Type B pancreatic cell (in vitro differentiated cells): ENCODE measurements at regions not wholly inside any gene's neighbourhood (a gene's known extent, or its start where the extent isn't known, plus 50 kb on each side); places are given as distances from the start of the nearest gene placed in this dataset.

Source experiments
- DNase-seq: peaks from one replicate; pipeline ENCODE4 v3.0.0; 2021; ENCODE audit warnings: mixed read lengths; ENCODE audit not compliant: unreplicated experiment; ENCODE audit errors: extremely low spot score
- H3K27ac Mint-ChIP-seq: 2 replicates; pipeline ENCODE4 v1.8.0; 2021; ENCODE audit warnings: mild to moderate bottlenecking, mixed read lengths
- H3K27me3 Mint-ChIP-seq: 2 replicates; pipeline ENCODE4 v1.8.0; 2021; ENCODE audit warnings: mixed read lengths
- H3K36me3 Mint-ChIP-seq: 2 replicates; pipeline ENCODE4 v1.8.0; 2021; ENCODE audit warnings: mixed read lengths
- H3K4me1 Mint-ChIP-seq: one replicate; pipeline ENCODE4 v1.8.0; 2021; ENCODE audit warnings: mixed read lengths; ENCODE audit not compliant: unreplicated experiment
- H3K4me3 Mint-ChIP-seq: 2 replicates; pipeline ENCODE4 v1.8.0; 2021; ENCODE audit warnings: mild to moderate bottlenecking, mixed read lengths
- H3K9me3 Mint-ChIP-seq: 2 replicates; pipeline ENCODE4 v1.8.0; 2021; ENCODE audit warnings: mixed read lengths
- TF ChIP-seq, protein P1 (sequence below): fragments of 200-600 bp; sonication (generic); conservative IDR thresholded peaks from 2 replicates; pipeline ENCODE4 v1.5.0; 2021; ENCODE audit warnings: antibody characterized with exemption, mild to moderate bottlenecking

DNA sequence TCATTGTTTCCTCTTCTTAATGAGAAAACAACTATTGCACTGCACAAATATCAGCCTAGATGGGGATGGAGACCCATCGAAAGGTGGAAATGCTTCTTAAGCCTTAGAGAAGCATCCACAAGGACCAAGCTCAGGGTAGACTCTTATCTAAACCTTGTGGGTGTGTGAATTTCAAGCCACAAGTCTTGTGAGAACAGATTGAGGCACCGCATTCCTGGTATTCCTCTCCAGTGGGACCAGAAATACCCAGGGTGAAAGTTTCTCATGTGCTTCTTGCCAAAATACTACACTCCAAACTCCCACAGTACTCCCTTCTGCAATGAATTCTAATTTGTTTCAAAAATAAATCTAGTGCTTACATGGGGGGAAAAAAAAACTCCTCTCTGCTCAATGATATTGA lies 375.6 kb downstream of the PDGFC start:
- TF ChIP-seq, protein P1, sequence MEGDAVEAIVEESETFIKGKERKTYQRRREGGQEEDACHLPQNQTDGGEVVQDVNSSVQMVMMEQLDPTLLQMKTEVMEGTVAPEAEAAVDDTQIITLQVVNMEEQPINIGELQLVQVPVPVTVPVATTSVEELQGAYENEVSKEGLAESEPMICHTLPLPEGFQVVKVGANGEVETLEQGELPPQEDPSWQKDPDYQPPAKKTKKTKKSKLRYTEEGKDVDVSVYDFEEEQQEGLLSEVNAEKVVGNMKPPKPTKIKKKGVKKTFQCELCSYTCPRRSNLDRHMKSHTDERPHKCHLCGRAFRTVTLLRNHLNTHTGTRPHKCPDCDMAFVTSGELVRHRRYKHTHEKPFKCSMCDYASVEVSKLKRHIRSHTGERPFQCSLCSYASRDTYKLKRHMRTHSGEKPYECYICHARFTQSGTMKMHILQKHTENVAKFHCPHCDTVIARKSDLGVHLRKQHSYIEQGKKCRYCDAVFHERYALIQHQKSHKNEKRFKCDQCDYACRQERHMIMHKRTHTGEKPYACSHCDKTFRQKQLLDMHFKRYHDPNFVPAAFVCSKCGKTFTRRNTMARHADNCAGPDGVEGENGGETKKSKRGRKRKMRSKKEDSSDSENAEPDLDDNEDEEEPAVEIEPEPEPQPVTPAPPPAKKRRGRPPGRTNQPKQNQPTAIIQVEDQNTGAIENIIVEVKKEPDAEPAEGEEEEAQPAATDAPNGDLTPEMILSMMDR = no peak
- Mint-ChIP-seq H3K27ac (no peak overlapping the region), H3K9me3 (no peaks in the 10 kb centered on the region), H3K27me3 (no peaks in the 10 kb centered on the region), H3K4me3 (no peak overlapping the region), H3K4me1 (peaks cover 21% of the 10 kb centered on the region), H3K36me3 (no peaks in the 10 kb centered on the region)
- DNase-seq = no peak

DNA sequence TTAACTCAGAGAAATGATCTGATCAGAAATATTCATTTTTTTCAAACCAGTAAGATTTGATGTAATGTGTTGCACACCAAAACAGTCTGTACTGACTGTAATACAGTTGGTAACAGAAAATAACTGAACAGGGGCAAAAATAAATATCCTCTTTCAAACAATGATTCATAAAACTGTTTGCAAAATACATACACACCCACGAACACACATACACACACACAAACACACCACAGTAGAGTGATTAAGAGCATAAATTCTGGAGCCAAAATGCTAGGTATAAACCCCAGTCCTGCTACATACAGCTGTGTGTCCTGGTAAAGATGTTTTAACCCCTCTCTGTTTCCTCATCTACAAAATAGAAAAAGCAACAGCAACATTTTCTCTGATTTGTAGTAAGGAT lies 376.6 kb downstream of the PDGFC start:
- Mint-ChIP-seq H3K4me3 (no peak overlapping the region), H3K27ac (no peak overlapping the region)

DNA sequence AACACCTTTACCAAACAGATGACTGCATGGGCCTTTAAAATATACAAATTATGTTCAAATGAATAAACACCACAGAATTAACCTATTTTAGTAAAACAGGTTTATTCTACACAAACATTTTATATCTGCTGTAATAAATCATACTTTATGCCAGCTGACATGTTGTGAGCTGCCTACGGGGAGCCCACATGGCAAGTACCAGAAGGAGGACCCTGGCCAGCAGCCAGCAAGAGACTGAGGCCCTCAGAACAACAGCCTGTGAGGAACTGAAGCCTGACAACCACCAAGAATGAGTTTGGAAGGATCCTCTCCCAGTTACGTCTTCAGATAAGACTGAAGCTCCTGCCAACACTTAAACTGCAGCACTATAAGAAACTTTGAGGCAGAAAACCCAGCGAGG lies 377.0 kb downstream of the PDGFC start:
- no peak overlapping the region for H3K27ac Mint-ChIP-seq
- peaks cover 21% of the 10 kb centered on the region for H3K4me1 Mint-ChIP-seq
- no peak for DNase-seq

More for the DNA sequence above, 376.6 kb downstream of the PDGFC start:
- peaks cover 21% of the 10 kb centered on the region for H3K4me1 Mint-ChIP-seq
- H3K9me3 Mint-ChIP-seq = no peaks in the 10 kb centered on the region
- DNase-seq = no peak
- H3K36me3 Mint-ChIP-seq = no peaks in the 10 kb centered on the region
- H3K27me3 Mint-ChIP-seq = no peaks in the 10 kb centered on the region
- TF ChIP-seq, protein P1 = no peak

DNA sequence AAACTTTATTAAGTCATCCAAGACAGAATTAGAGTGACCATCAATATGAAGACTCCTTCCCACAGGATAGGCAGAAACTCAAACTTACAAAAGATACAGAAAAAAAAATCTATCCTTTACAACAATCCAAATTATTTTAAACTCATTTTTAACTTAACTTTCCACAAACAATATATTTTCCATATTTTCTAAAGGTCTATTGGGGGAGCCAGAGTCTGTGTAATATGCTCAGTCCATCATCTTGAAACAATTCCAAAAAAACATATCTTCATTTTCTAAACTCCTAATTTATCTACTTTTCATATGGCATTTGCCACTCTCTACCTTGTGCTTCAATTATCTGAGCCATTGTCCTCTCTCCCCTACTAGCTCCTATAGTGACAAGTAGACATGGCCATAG lies 378.1 kb downstream of the PDGFC start:
- Mint-ChIP-seq H3K36me3 (no peaks in the 10 kb centered on the region), H3K27me3 (no peaks in the 10 kb centered on the region), H3K4me1 (peaks cover 15% of the 10 kb centered on the region), H3K9me3 (no peaks in the 10 kb centered on the region), H3K27ac (no peak overlapping the region), H3K4me3 (no peak overlapping the region)
- no peak for DNase-seq
- TF ChIP-seq, protein P1 = no peak

More for the DNA sequence above, 377.0 kb downstream of the PDGFC start:
- no peak overlapping the region for H3K4me3 Mint-ChIP-seq
- no peaks in the 10 kb centered on the region for H3K27me3 Mint-ChIP-seq
- H3K9me3 Mint-ChIP-seq = no peaks in the 10 kb centered on the region
- TF ChIP-seq, protein P1 = no peak
- no peaks in the 10 kb centered on the region for H3K36me3 Mint-ChIP-seq

DNA sequence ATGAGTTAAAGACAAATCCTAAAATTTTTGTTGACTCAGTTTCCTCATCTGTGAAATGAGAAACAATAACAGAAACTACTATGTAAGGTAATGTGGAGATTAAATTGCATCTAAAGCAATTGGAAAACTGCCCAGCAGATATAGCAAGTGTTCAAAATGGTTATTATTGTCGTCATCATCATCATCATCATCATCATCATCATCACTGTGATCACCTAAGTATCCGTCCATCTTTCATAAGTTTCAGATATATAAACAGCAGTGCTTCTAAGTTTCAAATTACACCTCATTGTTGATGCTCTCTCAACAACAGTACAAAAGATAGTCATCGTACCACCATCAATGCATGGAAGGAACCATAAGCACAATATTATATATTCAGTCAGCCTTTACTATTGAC lies 379.9 kb downstream of the PDGFC start:
- H3K9me3 Mint-ChIP-seq = no peaks in the 10 kb centered on the region

More for the DNA sequence above, 379.9 kb downstream of the PDGFC start:
- Mint-ChIP-seq H3K4me3 (no peak overlapping the region), H3K4me1 (peaks cover 5% of the 10 kb centered on the region), H3K27ac (no peak overlapping the region), H3K27me3 (no peaks in the 10 kb centered on the region), H3K36me3 (no peaks in the 10 kb centered on the region)
- no peak for DNase-seq
- TF ChIP-seq, protein P1 = no peak
